ENCODE measurements at regions not wholly inside any gene's neighbourhood (a gene's known extent, or its start where the extent isn't known, plus 50 kb on each side); places are given as distances from the start of the nearest gene placed in this dataset.

DNA sequence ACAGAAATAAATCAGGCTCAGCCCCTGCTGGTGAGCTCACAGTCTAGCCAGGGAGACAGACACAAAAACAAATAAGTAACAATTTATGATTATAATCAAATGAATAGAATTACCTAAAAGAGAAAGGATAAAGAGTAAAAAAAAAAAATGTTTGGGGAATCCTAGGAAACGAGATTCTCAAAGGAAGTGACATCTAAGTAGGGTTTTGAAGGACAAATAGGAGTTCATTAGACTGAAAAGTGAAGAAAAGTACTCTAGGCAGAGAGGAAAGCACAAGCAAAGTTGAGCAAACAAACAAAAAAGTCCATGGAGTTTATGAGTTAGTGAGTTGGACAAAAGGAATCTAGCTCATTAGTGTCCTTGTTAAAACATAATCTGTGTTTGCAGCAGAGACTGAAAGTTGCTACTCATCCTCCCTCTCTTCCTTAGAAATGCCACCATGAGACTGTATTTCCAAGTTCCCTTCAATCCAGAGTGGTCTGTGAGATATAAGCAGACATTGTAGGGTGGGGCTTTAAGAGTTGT lies 145.6 kb downstream of the SPATA18 start:
- no peaks in the 10 kb centered on the region for H3K27me3 ChIP-seq
- H3K4me1 ChIP-seq = no peaks in the 10 kb centered on the region
- intact Hi-C loops (cut with DNase I) = no loop called here
- H3K36me3 ChIP-seq = no peaks in the 10 kb centered on the region
- H3K4me3 ChIP-seq = no peak overlapping the region
- no peak overlapping the region for H3K27ac ChIP-seq
- H3K9me3 ChIP-seq = no peaks in the 10 kb centered on the region
- DNase-seq (ENCODE audit: extremely low spot score in 2 of 2) = no peak
- TF ChIP-seq, protein P1, sequence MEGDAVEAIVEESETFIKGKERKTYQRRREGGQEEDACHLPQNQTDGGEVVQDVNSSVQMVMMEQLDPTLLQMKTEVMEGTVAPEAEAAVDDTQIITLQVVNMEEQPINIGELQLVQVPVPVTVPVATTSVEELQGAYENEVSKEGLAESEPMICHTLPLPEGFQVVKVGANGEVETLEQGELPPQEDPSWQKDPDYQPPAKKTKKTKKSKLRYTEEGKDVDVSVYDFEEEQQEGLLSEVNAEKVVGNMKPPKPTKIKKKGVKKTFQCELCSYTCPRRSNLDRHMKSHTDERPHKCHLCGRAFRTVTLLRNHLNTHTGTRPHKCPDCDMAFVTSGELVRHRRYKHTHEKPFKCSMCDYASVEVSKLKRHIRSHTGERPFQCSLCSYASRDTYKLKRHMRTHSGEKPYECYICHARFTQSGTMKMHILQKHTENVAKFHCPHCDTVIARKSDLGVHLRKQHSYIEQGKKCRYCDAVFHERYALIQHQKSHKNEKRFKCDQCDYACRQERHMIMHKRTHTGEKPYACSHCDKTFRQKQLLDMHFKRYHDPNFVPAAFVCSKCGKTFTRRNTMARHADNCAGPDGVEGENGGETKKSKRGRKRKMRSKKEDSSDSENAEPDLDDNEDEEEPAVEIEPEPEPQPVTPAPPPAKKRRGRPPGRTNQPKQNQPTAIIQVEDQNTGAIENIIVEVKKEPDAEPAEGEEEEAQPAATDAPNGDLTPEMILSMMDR (IDR thresholded peaks at IDR 0.05) = no peak

DNA sequence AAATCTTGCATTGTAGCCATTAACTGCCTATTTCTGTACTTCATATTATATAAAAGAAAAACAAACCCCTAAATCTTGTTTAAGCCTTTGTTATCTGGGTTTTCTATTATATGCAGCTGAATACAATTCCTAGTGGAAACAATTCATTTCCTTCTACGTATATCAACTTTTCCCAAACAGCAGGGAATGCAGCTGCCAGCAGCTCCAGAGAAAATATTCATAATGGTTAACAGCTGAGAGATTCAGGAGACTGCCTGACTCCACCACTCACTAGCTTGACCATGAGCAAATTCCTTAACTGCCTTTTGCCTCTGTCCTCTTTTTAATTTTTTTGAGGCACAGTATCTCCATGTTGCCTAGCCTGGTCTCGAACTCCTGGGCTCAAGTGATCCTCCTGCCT lies 146.2 kb downstream of the SPATA18 start:
- H3K27ac ChIP-seq = no peak overlapping the region
- H3K9me3 ChIP-seq = no peaks in the 10 kb centered on the region
- no peaks in the 10 kb centered on the region for H3K4me1 ChIP-seq
- DNase-seq (ENCODE audit: extremely low spot score in 2 of 2) = no peak
- no peaks in the 10 kb centered on the region for H3K27me3 ChIP-seq
- intact Hi-C loops (cut with DNase I) = no loop called here
- no peak for TF ChIP-seq POLR2A (IDR thresholded peaks at IDR 0.05)
- no peak for TF ChIP-seq POLR2AphosphoS5 (IDR thresholded peaks at IDR 0.05; ENCODE audit: insufficient read depth in 1 of 2, low read depth in 1 of 2)
- TF ChIP-seq, protein P1 (IDR thresholded peaks at IDR 0.05) = no peak
- no peak overlapping the region for H3K4me3 ChIP-seq
- no peaks in the 10 kb centered on the region for H3K36me3 ChIP-seq

DNA sequence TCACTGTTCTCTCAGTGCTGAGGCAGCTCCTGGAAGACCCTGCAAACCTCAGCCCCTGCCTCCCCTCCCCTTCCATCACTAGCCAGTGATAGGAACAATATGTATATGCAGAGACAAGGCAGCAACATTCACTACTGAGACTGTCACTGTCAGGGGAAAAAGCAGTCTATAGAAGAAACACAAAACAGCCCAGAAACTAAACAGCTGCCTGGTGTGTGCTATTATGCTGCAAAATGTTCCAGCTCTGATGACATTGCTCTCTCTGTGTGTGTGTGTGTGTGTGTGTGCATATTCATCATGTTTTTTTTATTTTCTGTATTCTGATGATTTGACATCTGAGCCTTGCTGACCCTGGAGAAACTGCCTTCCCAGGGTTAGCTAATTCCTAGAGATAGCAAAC lies 147.2 kb downstream of the SPATA18 start:
- H3K9me3 ChIP-seq = no peaks in the 10 kb centered on the region
- H3K4me3 ChIP-seq = no peak overlapping the region
- H3K4me1 ChIP-seq = no peaks in the 10 kb centered on the region
- no peak for TF ChIP-seq POLR2AphosphoS5 (IDR thresholded peaks at IDR 0.05; ENCODE audit: insufficient read depth in 1 of 2, low read depth in 1 of 2)
- TF ChIP-seq, protein P1 (IDR thresholded peaks at IDR 0.05) = no peak
- TF ChIP-seq POLR2A (IDR thresholded peaks at IDR 0.05) = no peak
- no peak overlapping the region for H3K27ac ChIP-seq
- intact Hi-C loops (cut with DNase I) = no loop called here
- H3K27me3 ChIP-seq = no peaks in the 10 kb centered on the region
- no peaks in the 10 kb centered on the region for H3K36me3 ChIP-seq
- no peak for DNase-seq (ENCODE audit: extremely low spot score in 2 of 2)

DNA sequence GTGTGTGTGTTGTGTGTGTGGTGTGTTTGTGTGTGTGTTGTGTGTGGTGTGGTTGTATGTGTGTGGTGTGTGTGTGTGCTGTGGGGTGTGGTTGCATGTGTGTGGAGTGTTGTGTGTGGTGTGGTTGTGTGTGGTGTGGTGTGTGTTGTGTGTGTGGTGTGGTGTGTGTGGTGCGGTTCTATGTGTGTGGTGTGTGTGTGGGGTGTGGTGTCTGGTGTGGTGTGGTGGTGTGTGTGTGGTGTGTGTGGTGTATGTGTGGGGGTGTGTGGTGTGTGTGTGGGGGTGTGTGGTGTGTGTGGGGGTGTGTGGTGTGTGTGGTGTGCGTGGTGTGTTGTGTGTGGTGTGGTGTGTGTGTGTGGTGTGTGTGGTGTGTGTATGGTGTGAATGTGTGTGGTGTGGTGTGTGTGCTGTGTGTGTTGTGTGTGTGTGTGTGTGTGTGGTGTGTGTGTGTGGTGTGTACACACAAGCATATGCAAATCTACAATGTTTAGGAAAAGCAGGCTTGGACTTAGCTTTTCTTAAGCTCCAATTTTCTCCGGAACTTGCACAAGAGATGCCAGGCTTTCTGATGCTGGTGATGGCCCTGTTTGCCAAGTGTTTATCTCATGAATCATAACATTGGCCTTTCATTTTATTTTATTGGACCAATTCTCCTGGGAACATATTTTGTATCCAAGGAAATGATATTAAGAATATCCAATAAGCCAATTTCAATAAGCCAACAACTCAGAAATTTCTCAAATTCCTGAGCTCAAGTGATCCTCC lies 148.7 kb downstream of the SPATA18 start:
- no peaks in the 10 kb centered on the region for H3K27me3 ChIP-seq
- intact Hi-C loops (cut with DNase I) = no loop called here
- TF ChIP-seq, protein P1 (IDR thresholded peaks at IDR 0.05) = no peak
- TF ChIP-seq POLR2A (IDR thresholded peaks at IDR 0.05) = no peak
- no peak for TF ChIP-seq POLR2AphosphoS5 (IDR thresholded peaks at IDR 0.05; ENCODE audit: insufficient read depth in 1 of 2, low read depth in 1 of 2)
- no peak for DNase-seq (ENCODE audit: extremely low spot score in 2 of 2)
- H3K4me1 ChIP-seq = no peaks in the 10 kb centered on the region
- H3K4me3 ChIP-seq = no peak overlapping the region
- no peaks in the 10 kb centered on the region for H3K9me3 ChIP-seq
- no peak overlapping the region for H3K27ac ChIP-seq
- H3K36me3 ChIP-seq = no peaks in the 10 kb centered on the region

DNA sequence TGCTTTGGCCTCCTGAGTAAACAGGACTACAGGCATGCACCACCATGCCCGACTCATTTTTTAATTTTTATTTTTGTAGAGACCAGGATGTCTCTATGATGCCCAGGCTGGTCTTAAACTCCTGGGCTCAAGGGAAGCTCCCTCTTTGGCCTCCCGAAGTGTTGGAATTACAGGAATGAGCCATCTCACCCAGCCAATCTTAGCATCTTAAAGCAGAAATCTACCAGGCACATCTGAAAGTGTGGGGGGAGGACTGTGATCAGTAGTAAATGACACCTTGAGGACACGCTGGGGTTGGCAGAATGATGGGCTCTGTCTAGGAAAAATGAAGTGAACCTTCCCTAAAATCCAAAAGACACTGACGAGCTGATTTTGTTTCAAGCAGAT lies 149.2 kb downstream of the SPATA18 start:
- Histone ChIP-seq H3K36me3 (no peaks in the 10 kb centered on the region), H3K9me3 (no peaks in the 10 kb centered on the region), H3K4me3 (no peak overlapping the region), H3K27me3 (no peaks in the 10 kb centered on the region), H3K27ac (no peak overlapping the region), H3K4me1 (no peaks in the 10 kb centered on the region)
- intact Hi-C loops (cut with DNase I) = no loop called here
- no peak for TF ChIP-seq POLR2A (IDR thresholded peaks at IDR 0.05)
- no peak for TF ChIP-seq POLR2AphosphoS5 (IDR thresholded peaks at IDR 0.05; ENCODE audit: insufficient read depth in 1 of 2, low read depth in 1 of 2)
- TF ChIP-seq, protein P1 (IDR thresholded peaks at IDR 0.05) = no peak
- no peak for DNase-seq (ENCODE audit: extremely low spot score in 2 of 2)
